ENCODE measurements at regions not wholly inside any gene's neighbourhood (a gene's known extent, or its start where the extent isn't known, plus 50 kb on each side); places are given as distances from the start of the nearest gene placed in this dataset.

DNA sequence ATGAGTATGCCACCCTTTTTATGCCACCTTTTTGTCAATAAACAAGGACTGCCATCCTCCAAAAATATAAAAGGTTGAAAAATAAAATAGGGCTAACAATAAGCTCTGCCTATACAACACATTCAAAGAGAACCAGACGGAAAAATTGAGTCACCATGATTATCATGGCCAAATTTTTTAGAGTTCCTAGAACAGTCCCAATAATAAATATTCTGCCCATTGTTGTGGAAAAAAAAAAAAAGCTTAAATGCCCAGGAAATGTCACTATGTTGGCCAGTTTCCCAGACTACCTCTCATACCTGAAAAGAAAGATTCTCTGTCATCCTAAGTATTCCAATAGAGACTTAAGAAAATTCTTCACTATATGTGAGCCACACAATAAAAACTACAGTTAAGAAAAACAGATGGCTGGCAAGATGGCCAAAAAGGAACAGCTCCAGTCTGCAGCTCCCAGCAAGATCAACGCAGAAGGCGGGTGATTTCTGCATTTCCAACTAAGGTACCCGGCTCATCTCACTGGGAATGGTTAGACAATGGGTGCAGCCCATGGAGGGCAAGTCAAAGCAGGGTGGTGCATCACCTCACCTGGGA is 149.0 kb downstream of the TMEM161B start:
- Histone ChIP-seq H2BK12ac (ENCODE audit: low read length) (no peak overlapping the region), H3K23ac (ENCODE audit: low read length) (no peak overlapping the region), H4K12ac (ENCODE audit: low read depth, low read length) (no peak overlapping the region), H2BK120ac (ENCODE audit: insufficient read depth, low read length, poor library complexity) (no peak overlapping the region), H4K91ac (ENCODE audit: low read depth, low read length) (no peak overlapping the region), H2AK5ac (ENCODE audit: low read length) (no peak overlapping the region), H3K79me1 (ENCODE audit: low read length) (no peaks in the 10 kb centered on the region), H3K27me3 (ENCODE audit: insufficient read depth, low read length) (no peaks in the 10 kb centered on the region), H3K14ac (ENCODE audit: low read length) (no peak overlapping the region), H3K27ac (ENCODE audit: low read depth, low read length) (no peak overlapping the region), H3K36me3 (ENCODE audit: control insufficient read depth in 1 of 2, insufficient read depth in 2 of 2, low read length in 2 of 2) (no peaks in the 10 kb centered on the region), H3K4me1 (ENCODE audit: control insufficient read depth in 1 of 2, insufficient read depth in 2 of 2, low read length in 2 of 2) (no peaks in the 10 kb centered on the region), H4K8ac (ENCODE audit: low read depth, low read length) (no peak overlapping the region), H3K18ac (ENCODE audit: low read length) (no peak overlapping the region), H2AFZ (ENCODE audit: insufficient read depth, low read length, poor library complexity) (no peak overlapping the region), H3K4ac (ENCODE audit: low read depth, low read length) (no peak overlapping the region), H3K9me3 (ENCODE audit: insufficient read depth, low read depth, low read length) (no peaks in the 10 kb centered on the region), H3K4me2 (ENCODE audit: low read length) (no peak overlapping the region), H2BK5ac (ENCODE audit: low read depth, low read length, poor library complexity) (no peak overlapping the region), H3K9ac (ENCODE audit: low read length) (no peak overlapping the region), H3K79me2 (ENCODE audit: control insufficient read depth, insufficient read depth, low read length, poor library complexity) (no peaks in the 10 kb centered on the region), H3K4me3 (ENCODE audit: low read depth, low read length) (no peak overlapping the region)
- WGBS (ENCODE audit: extremely low coverage, insufficient coverage, insufficient read length), result no CpG with 5 or more reads among the region's 4 CpGs
- peak in 1 of 2 donors; percentile 41 for DNase-seq

DNA sequence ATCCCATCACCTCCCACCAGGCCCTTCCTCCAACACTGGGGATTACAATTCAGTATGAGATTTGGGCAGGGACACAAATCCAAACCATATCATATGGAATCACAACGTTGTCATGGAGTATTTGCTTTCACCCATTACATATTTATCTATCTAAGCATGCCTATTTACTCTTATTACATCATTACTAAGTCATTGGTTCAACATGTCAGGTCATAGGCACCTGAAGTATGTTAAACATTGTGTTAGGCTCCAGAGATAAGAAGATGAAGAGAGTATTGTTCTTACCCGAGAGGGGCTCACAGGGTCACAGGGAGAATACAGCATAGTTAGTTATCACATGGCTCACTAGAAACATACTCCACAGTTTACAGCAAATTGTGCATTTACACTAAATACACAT is 150.5 kb downstream of the TMEM161B start:
- Histone ChIP-seq H3K79me2 (ENCODE audit: control insufficient read depth, insufficient read depth, low read length, poor library complexity) (no peaks in the 10 kb centered on the region), H3K9me3 (ENCODE audit: insufficient read depth, low read depth, low read length) (no peaks in the 10 kb centered on the region), H2BK5ac (ENCODE audit: low read depth, low read length, poor library complexity) (no peak overlapping the region), H4K91ac (ENCODE audit: low read depth, low read length) (no peak overlapping the region), H2AK5ac (ENCODE audit: low read length) (no peak overlapping the region), H2BK12ac (ENCODE audit: low read length) (no peak overlapping the region), H4K8ac (ENCODE audit: low read depth, low read length) (no peak overlapping the region), H3K14ac (ENCODE audit: low read length) (no peak overlapping the region), H3K79me1 (ENCODE audit: low read length) (no peaks in the 10 kb centered on the region), H3K4me1 (ENCODE audit: control insufficient read depth in 1 of 2, insufficient read depth in 2 of 2, low read length in 2 of 2) (no peaks in the 10 kb centered on the region), H3K9ac (ENCODE audit: low read length) (no peak overlapping the region), H3K23ac (ENCODE audit: low read length) (no peak overlapping the region), H2AFZ (ENCODE audit: insufficient read depth, low read length, poor library complexity) (no peak overlapping the region), H3K36me3 (ENCODE audit: control insufficient read depth in 1 of 2, insufficient read depth in 2 of 2, low read length in 2 of 2) (no peaks in the 10 kb centered on the region), H3K27ac (ENCODE audit: low read depth, low read length) (no peak overlapping the region), H3K27me3 (ENCODE audit: insufficient read depth, low read length) (no peaks in the 10 kb centered on the region), H3K4ac (ENCODE audit: low read depth, low read length) (no peak overlapping the region), H3K18ac (ENCODE audit: low read length) (no peak overlapping the region), H4K12ac (ENCODE audit: low read depth, low read length) (no peak overlapping the region), H2BK120ac (ENCODE audit: insufficient read depth, low read length, poor library complexity) (no peak overlapping the region), H3K4me2 (ENCODE audit: low read length) (no peak overlapping the region), H3K4me3 (ENCODE audit: low read depth, low read length) (no peak overlapping the region)
- DNase-seq, result peak in 1 of 2 donors; percentile 54
- no CpG with 5 or more reads among the region's 2 CpGs for WGBS (ENCODE audit: extremely low coverage, insufficient coverage, insufficient read length)

DNA sequence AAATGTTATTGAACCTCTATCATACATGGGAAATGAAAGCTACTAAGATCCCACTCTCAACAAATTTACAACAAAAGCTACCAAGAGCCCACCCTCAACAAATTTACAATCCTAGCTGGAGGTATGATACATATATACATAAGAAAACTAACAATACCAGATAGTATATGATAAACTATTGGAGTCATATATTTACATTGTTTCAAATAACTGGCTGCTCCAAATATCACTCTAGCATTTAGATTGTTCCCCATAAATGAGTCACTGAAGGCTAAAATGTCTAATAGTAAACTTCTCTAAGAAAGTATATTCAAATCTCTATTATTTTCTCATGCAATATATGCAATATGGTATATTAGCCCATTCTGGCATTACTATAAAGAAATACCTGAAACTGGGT is 151.1 kb downstream of the TMEM161B start:
- Histone ChIP-seq H3K4ac (ENCODE audit: low read depth, low read length) (no peak overlapping the region), H3K79me2 (ENCODE audit: control insufficient read depth, insufficient read depth, low read length, poor library complexity) (no peaks in the 10 kb centered on the region), H3K27ac (ENCODE audit: low read depth, low read length) (no peak overlapping the region), H3K4me1 (ENCODE audit: control insufficient read depth in 1 of 2, insufficient read depth in 2 of 2, low read length in 2 of 2) (no peaks in the 10 kb centered on the region), H2BK120ac (ENCODE audit: insufficient read depth, low read length, poor library complexity) (no peak overlapping the region), H3K14ac (ENCODE audit: low read length) (no peak overlapping the region), H3K9me3 (ENCODE audit: insufficient read depth, low read depth, low read length) (no peaks in the 10 kb centered on the region), H4K12ac (ENCODE audit: low read depth, low read length) (no peak overlapping the region), H3K27me3 (ENCODE audit: insufficient read depth, low read length) (no peaks in the 10 kb centered on the region), H3K9ac (ENCODE audit: low read length) (no peak overlapping the region), H2BK12ac (ENCODE audit: low read length) (no peak overlapping the region), H4K8ac (ENCODE audit: low read depth, low read length) (no peak overlapping the region), H3K4me2 (ENCODE audit: low read length) (no peak overlapping the region), H3K23ac (ENCODE audit: low read length) (no peak overlapping the region), H3K36me3 (ENCODE audit: control insufficient read depth in 1 of 2, insufficient read depth in 2 of 2, low read length in 2 of 2) (no peaks in the 10 kb centered on the region), H2BK5ac (ENCODE audit: low read depth, low read length, poor library complexity) (no peak overlapping the region), H2AFZ (ENCODE audit: insufficient read depth, low read length, poor library complexity) (no peak overlapping the region), H3K4me3 (ENCODE audit: low read depth, low read length) (no peak overlapping the region), H4K91ac (ENCODE audit: low read depth, low read length) (no peak overlapping the region), H2AK5ac (ENCODE audit: low read length) (no peak overlapping the region), H3K79me1 (ENCODE audit: low read length) (no peaks in the 10 kb centered on the region), H3K18ac (ENCODE audit: low read length) (no peak overlapping the region)
- DNase-seq, result no peak

DNA sequence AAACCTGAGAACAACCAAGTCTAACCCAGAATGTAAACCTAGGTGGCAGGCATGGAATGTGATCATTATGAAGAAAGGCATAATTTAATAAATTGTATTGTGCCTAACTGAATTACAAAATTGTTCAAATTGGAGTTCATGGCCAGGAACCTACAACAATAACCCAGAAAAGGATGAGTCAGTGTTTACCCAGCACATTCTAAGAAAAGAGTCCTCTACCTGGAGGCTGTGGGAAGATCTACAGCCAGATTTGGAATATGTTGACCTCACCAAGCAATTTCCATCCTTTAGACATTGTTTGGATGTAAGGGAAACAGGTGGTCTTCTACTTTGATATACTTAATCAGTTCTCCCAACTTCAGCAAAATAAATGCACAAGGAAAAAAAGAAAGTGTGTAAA is 152.2 kb downstream of the TMEM161B start:
- no peaks in the 10 kb centered on the region for H3K27me3 ChIP-seq (ENCODE audit: insufficient read depth, low read length)
- H3K9ac ChIP-seq (ENCODE audit: low read length), result no peak overlapping the region
- no peak overlapping the region for H4K12ac ChIP-seq (ENCODE audit: low read depth, low read length)

More for the DNA sequence above, 152.2 kb downstream of the TMEM161B start:
- H3K9me3 ChIP-seq (ENCODE audit: insufficient read depth, low read depth, low read length), result no peaks in the 10 kb centered on the region
- no peak overlapping the region for H4K8ac ChIP-seq (ENCODE audit: low read depth, low read length)
- H3K4ac ChIP-seq (ENCODE audit: low read depth, low read length), result no peak overlapping the region
- no peak overlapping the region for H4K91ac ChIP-seq (ENCODE audit: low read depth, low read length)
- H3K36me3 ChIP-seq (ENCODE audit: control insufficient read depth in 1 of 2, insufficient read depth in 2 of 2, low read length in 2 of 2), result no peaks in the 10 kb centered on the region
- no peak overlapping the region for H2BK120ac ChIP-seq (ENCODE audit: insufficient read depth, low read length, poor library complexity)
- H3K4me2 ChIP-seq (ENCODE audit: low read length), result no peak overlapping the region
- no peak overlapping the region for H3K27ac ChIP-seq (ENCODE audit: low read depth, low read length)
- H3K79me1 ChIP-seq (ENCODE audit: low read length), result no peaks in the 10 kb centered on the region
- peak in 1 of 2 donors; percentile 10 for DNase-seq
- H3K4me1 ChIP-seq (ENCODE audit: control insufficient read depth in 1 of 2, insufficient read depth in 2 of 2, low read length in 2 of 2), result no peaks in the 10 kb centered on the region
- no peak overlapping the region for H2BK12ac ChIP-seq (ENCODE audit: low read length)
- no peak overlapping the region for H2AFZ ChIP-seq (ENCODE audit: insufficient read depth, low read length, poor library complexity)
- H3K23ac ChIP-seq (ENCODE audit: low read length), result no peak overlapping the region
- no peak overlapping the region for H3K18ac ChIP-seq (ENCODE audit: low read length)
- no peak overlapping the region for H3K14ac ChIP-seq (ENCODE audit: low read length)
- H3K4me3 ChIP-seq (ENCODE audit: low read depth, low read length), result no peak overlapping the region
- H2BK5ac ChIP-seq (ENCODE audit: low read depth, low read length, poor library complexity), result no peak overlapping the region
- H3K79me2 ChIP-seq (ENCODE audit: control insufficient read depth, insufficient read depth, low read length, poor library complexity), result no peaks in the 10 kb centered on the region
- H2AK5ac ChIP-seq (ENCODE audit: low read length), result no peak overlapping the region

Data from trophoblast cell (in vitro differentiated cells and primary cell).